Progenitor cell of endocrine pancreas (in vitro differentiated cells): ENCODE measurements at regions not wholly inside any gene's neighbourhood (a gene's known extent, or its start where the extent isn't known, plus 50 kb on each side); places are given as distances from the start of the nearest gene placed in this dataset.

ENCODE experiments used
- DNase-seq: peaks from one replicate; pipeline ENCODE4 v3.0.0; 2021; ENCODE audit warnings: low spot score; ENCODE audit not compliant: unreplicated experiment
- H3K27ac Mint-ChIP-seq: 2 replicates; pipeline ENCODE4 v1.8.0; 2021; ENCODE audit warnings: mild to moderate bottlenecking, moderate library complexity, mixed read lengths
- H3K27me3 Mint-ChIP-seq: 2 replicates; pipeline ENCODE4 v1.8.0; 2021; ENCODE audit warnings: mixed read lengths
- H3K36me3 Mint-ChIP-seq: 2 replicates; pipeline ENCODE4 v1.8.0; 2022; ENCODE audit warnings: mixed read lengths; ENCODE audit not compliant: insufficient read depth
- H3K4me1 Mint-ChIP-seq: 2 replicates; pipeline ENCODE4 v1.8.0; 2021; ENCODE audit warnings: low read depth, mixed read lengths
- H3K4me3 Mint-ChIP-seq: 2 replicates; pipeline ENCODE4 v1.8.0; 2021; ENCODE audit warnings: low read depth, mild to moderate bottlenecking, moderate library complexity, mixed read lengths
- H3K9me3 Mint-ChIP-seq: 2 replicates; pipeline ENCODE4 v1.8.0; 2021; ENCODE audit warnings: low read depth, mixed read lengths
- CTCF ChIP-seq: fragments of 200-600 bp; sonication (generic); IDR thresholded peaks from one replicate; pipeline ENCODE4 v1.5.0; 2021; ENCODE audit warnings: antibody characterized with exemption, mild to moderate bottlenecking; ENCODE audit not compliant: unreplicated experiment

DNA sequence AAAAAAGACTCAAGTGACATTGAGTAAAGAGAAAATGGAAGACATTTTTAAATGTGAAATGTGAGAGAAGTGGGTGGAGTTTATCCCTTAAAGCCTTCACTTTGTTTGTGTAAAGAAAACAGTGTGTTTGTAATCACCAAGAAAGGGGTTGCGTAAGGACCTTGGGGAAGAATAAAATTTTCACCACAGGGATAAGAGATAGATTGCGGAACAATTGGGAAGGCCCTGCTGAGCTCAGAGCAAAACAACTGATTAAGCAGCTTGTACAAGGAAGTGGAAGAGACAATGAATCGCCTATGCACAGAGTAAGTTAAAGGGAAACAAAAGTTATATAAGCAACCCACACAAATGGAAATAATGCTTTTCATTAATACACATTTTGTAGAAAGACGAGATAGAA lies 327.7 kb downstream of the RAD51AP2 start:
- no peak for TF ChIP-seq CTCF
- H3K4me1 Mint-ChIP-seq: no peaks in the 10 kb centered on the region
- peaks cover 1% of the 10 kb centered on the region for H3K36me3 Mint-ChIP-seq
- H3K27me3 Mint-ChIP-seq: no peaks in the 10 kb centered on the region
- H3K9me3 Mint-ChIP-seq: no peaks in the 10 kb centered on the region
- no peak overlapping the region for H3K27ac Mint-ChIP-seq
- no peak for DNase-seq
- no peak overlapping the region for H3K4me3 Mint-ChIP-seq

- Mint-ChIP-seq H3K9me3 (no peaks in the 10 kb centered on the region), H3K4me3 (no peak overlapping the region), H3K4me1 (no peaks in the 10 kb centered on the region), H3K27me3 (no peaks in the 10 kb centered on the region), H3K36me3 (peaks cover 1% of the 10 kb centered on the region), H3K27ac (no peak overlapping the region)
- no peak for DNase-seq
- TF ChIP-seq CTCF: no peak
Measured at GRCh38 chr2:17188721-17189120, 329.5 kb downstream of the RAD51AP2 start.

- Mint-ChIP-seq H3K4me1 (no peaks in the 10 kb centered on the region), H3K9me3 (no peaks in the 10 kb centered on the region), H3K27ac (no peak overlapping the region), H3K36me3 (no peaks in the 10 kb centered on the region), H3K27me3 (no peaks in the 10 kb centered on the region), H3K4me3 (no peak overlapping the region)
- TF ChIP-seq CTCF: no peak
- no peak for DNase-seq
Measured at GRCh38 chr2:17184512-17184911, 333.7 kb downstream of the RAD51AP2 start.

GRCh38 chr2:17182399-17182798 lies 335.8 kb downstream of the RAD51AP2 start:
- no peaks in the 10 kb centered on the region for H3K9me3 Mint-ChIP-seq
- H3K4me3 Mint-ChIP-seq: no peak overlapping the region
- TF ChIP-seq CTCF: no peak
- H3K4me1 Mint-ChIP-seq: no peaks in the 10 kb centered on the region
- H3K27me3 Mint-ChIP-seq: no peaks in the 10 kb centered on the region
- no peaks in the 10 kb centered on the region for H3K36me3 Mint-ChIP-seq
- no peak for DNase-seq
- H3K27ac Mint-ChIP-seq: no peak overlapping the region

DNA sequence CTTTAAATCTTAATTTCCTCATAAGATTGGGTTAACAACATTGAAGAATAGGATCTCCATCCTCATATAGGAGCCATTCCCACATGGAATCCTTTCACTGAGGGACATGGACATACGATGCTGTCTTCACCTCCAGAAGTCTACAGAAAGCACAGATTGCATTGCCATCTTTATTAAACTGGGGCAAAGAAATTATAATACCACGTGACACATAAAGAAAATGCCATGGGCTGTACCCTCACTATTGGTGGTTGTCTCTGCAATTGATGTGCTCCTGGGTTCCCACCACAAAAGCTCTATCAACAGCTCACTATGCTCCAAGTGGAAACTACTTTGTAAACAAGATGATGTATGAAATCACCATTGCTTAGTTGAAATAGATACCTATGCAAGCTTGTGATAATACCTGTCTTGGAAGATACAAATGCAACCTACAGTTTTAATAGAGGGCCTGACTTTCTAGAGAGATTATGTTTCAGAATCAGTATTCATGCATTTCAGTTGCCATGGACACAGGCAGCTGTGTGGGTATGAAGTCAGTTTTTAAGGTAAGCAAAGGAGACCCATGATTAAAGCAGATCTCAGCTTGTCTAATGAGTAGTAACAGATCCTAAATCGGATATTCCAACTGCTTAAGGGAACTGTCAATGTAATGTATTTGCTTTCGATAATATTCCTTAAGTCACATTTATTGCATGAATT lies 337.0 kb downstream of the RAD51AP2 start:
- H3K36me3 Mint-ChIP-seq: no peaks in the 10 kb centered on the region
- H3K27ac Mint-ChIP-seq: no peak overlapping the region
- no peaks in the 10 kb centered on the region for H3K27me3 Mint-ChIP-seq
- no peak overlapping the region for H3K4me3 Mint-ChIP-seq
- no peaks in the 10 kb centered on the region for H3K9me3 Mint-ChIP-seq
- no peak for DNase-seq
- TF ChIP-seq CTCF: no peak
- no peaks in the 10 kb centered on the region for H3K4me1 Mint-ChIP-seq
